ENCODE measurements at regions not wholly inside any gene's neighbourhood (a gene's known extent, or its start where the extent isn't known, plus 50 kb on each side); places are given as distances from the start of the nearest gene placed in this dataset.

DNA sequence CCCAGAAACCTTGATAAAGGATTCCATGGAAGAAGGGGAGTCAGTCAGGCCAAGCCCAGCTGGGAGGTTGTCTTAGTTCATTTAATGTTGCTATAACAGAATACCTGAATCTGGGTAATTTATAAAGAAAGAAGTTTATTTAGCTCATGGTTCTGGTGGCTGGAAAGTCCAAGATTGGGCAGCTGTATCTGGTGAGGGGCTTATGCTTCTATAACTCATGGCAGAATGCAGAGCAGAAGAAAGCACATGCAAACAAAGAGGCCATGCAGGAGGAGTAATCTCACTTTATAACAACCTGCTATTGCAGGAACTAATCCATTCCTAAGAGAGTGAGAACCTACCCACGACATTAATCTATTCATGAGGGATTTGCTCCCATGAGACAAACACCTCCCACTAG lies 54.2 kb upstream of the ANKRD1 start:
- Histone ChIP-seq H3K4me3 (ENCODE audit: insufficient read depth, low read length) (no peak overlapping the region), H3K9me3 (ENCODE audit: low read depth, low read length) (no peaks in the 10 kb centered on the region), H3K79me2 (ENCODE audit: insufficient read depth, low read length) (no peaks in the 10 kb centered on the region), H3K4me1 (ENCODE audit: insufficient read depth, low read length) (peaks cover 4% of the 10 kb centered on the region), H3K27ac (ENCODE audit: low read depth, low read length) (no peak overlapping the region), H3K4me2 (ENCODE audit: insufficient read depth, low read length) (no peak overlapping the region), H4K20me1 (ENCODE audit: insufficient read depth, low read length) (no peaks in the 10 kb centered on the region), H3K36me3 (ENCODE audit: insufficient read depth, low read length) (no peaks in the 10 kb centered on the region), H3K27me3 (ENCODE audit: insufficient read depth, low read length) (no peaks in the 10 kb centered on the region), H2AFZ (ENCODE audit: low read length) (no peak overlapping the region)
- TF ChIP-seq, protein P1, sequence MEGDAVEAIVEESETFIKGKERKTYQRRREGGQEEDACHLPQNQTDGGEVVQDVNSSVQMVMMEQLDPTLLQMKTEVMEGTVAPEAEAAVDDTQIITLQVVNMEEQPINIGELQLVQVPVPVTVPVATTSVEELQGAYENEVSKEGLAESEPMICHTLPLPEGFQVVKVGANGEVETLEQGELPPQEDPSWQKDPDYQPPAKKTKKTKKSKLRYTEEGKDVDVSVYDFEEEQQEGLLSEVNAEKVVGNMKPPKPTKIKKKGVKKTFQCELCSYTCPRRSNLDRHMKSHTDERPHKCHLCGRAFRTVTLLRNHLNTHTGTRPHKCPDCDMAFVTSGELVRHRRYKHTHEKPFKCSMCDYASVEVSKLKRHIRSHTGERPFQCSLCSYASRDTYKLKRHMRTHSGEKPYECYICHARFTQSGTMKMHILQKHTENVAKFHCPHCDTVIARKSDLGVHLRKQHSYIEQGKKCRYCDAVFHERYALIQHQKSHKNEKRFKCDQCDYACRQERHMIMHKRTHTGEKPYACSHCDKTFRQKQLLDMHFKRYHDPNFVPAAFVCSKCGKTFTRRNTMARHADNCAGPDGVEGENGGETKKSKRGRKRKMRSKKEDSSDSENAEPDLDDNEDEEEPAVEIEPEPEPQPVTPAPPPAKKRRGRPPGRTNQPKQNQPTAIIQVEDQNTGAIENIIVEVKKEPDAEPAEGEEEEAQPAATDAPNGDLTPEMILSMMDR (IDR thresholded peaks at IDR 0.05; ENCODE audit: extremely low read depth, low read depth, low read length): no peak
- DNase-seq (ENCODE audit: insufficient read length, low spot score, missing footprints): no peak

DNA sequence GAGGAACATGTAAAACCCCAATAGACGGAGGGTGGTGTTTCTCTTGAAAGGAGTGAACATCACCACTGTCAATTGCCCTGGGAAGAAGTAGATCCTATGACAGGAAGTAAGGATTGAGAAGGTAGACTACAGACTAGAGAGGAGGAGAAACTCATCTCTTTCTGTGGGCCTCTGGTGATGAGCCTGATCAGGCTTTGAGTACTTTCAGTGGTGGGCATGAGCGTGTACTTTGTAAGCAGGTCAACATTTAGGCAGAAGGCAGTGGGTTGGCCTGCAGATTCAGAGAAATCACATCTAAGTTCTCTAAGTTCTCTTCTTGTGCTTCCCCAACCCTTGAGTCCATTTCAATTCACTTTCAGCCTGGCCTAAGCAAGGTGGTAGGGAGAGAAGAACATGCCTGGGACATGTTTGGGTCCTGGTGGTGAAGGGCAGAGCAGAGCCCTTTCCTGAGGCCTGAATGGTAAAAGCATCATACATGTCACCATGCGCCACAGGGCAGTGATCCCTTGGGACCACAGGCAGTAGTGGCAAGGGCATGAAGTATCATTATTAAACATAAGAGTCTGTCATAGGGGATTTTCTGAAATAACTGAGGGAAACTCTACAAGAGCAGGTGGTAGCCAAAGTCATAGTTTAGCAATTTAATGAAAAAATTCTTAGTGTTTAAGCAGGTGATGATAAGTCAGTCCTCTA lies 56.4 kb upstream of the ANKRD1 start:
- Histone ChIP-seq H3K9me3 (ENCODE audit: low read depth, low read length) (no peaks in the 10 kb centered on the region), H3K36me3 (ENCODE audit: insufficient read depth, low read length) (no peaks in the 10 kb centered on the region), H4K20me1 (ENCODE audit: insufficient read depth, low read length) (no peaks in the 10 kb centered on the region), H3K27me3 (ENCODE audit: insufficient read depth, low read length) (no peaks in the 10 kb centered on the region), H3K79me2 (ENCODE audit: insufficient read depth, low read length) (no peaks in the 10 kb centered on the region), H3K4me1 (ENCODE audit: insufficient read depth, low read length) (no peaks in the 10 kb centered on the region), H3K4me3 (ENCODE audit: insufficient read depth, low read length) (no peak overlapping the region), H2AFZ (ENCODE audit: low read length) (no peak overlapping the region), H3K27ac (ENCODE audit: low read depth, low read length) (no peak overlapping the region), H3K4me2 (ENCODE audit: insufficient read depth, low read length) (no peak overlapping the region)
- TF ChIP-seq, protein P1 (IDR thresholded peaks at IDR 0.05; ENCODE audit: extremely low read depth, low read depth, low read length): no peak
- no peak for DNase-seq (ENCODE audit: insufficient read length, low spot score, missing footprints)

DNA sequence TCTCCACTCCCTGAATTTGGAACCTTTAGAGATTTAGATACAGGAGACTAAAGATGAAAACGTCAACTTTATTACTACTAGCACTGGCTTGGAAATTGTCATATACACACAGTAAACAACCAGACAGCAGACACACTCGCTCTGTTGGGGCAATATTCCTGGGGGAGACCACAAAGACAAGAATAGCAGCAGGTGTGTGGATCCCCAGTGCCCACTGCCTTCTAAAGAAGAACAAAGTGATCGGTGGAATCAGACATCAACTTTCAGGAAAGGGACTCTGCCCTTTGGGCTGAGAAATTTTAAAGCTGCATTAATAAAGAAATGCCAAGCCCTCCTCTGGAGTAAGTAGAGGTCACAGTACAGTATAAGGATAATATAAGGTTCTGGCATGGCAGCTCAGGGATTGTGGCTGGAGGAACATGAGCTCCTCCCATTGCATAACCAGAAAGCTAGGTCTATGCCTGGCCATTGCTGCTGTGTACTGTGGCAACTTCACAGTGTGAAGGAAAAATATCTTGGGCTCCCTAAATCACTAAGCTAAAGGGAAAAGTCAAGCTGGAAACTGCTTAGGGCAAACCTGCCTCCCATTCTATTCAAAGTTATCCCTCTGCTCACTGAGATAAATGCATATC lies 57.1 kb upstream of the ANKRD1 start:
- no peaks in the 10 kb centered on the region for H4K20me1 ChIP-seq (ENCODE audit: insufficient read depth, low read length)
- H3K4me2 ChIP-seq (ENCODE audit: insufficient read depth, low read length): no peak overlapping the region
- H3K36me3 ChIP-seq (ENCODE audit: insufficient read depth, low read length): no peaks in the 10 kb centered on the region
- no peaks in the 10 kb centered on the region for H3K9me3 ChIP-seq (ENCODE audit: low read depth, low read length)
- no peaks in the 10 kb centered on the region for H3K79me2 ChIP-seq (ENCODE audit: insufficient read depth, low read length)
- no peak overlapping the region for H3K4me3 ChIP-seq (ENCODE audit: insufficient read depth, low read length)
- TF ChIP-seq, protein P1 (IDR thresholded peaks at IDR 0.05; ENCODE audit: extremely low read depth, low read depth, low read length): no peak
- H3K4me1 ChIP-seq (ENCODE audit: insufficient read depth, low read length): no peaks in the 10 kb centered on the region
- H3K27me3 ChIP-seq (ENCODE audit: insufficient read depth, low read length): no peaks in the 10 kb centered on the region
- no peak overlapping the region for H3K27ac ChIP-seq (ENCODE audit: low read depth, low read length)
- H2AFZ ChIP-seq (ENCODE audit: low read length): no peak overlapping the region
- no peak for DNase-seq (ENCODE audit: insufficient read length, low spot score, missing footprints)

DNA sequence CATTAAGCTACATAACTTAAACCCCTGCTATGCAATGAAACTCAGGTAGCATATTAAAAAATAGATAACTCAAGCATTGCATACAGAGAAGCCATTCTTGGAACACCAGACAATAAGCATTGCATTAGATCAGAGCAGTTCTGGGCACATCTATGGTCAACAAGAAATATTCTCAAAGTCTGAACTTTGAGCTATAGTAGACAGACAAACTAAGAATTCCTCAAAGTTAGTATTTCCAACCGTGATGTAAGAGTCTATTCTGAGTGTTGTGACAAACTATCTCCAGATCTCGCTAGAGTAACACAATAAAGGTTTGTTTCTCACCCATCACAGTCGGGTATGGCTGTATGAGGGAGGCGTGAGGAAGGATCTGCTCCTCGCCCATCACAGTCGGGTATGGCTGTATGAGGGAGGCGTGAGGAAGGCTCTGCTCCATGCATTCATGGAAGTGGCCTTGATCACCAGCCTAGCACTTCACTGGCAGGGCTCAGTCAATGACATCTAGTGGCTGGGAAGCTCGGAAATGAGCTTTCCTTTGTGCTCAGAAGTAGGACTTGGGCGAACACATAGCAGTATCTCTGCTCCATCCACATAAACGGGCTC lies 61.6 kb upstream of the ANKRD1 start:
- Histone ChIP-seq H3K27ac (ENCODE audit: low read depth, low read length) (no peak overlapping the region), H3K27me3 (ENCODE audit: insufficient read depth, low read length) (no peaks in the 10 kb centered on the region), H3K9me3 (ENCODE audit: low read depth, low read length) (no peaks in the 10 kb centered on the region), H4K20me1 (ENCODE audit: insufficient read depth, low read length) (no peaks in the 10 kb centered on the region), H3K79me2 (ENCODE audit: insufficient read depth, low read length) (no peaks in the 10 kb centered on the region), H3K4me2 (ENCODE audit: insufficient read depth, low read length) (no peak overlapping the region), H3K4me1 (ENCODE audit: insufficient read depth, low read length) (no peaks in the 10 kb centered on the region), H3K4me3 (ENCODE audit: insufficient read depth, low read length) (no peak overlapping the region), H3K36me3 (ENCODE audit: insufficient read depth, low read length) (no peaks in the 10 kb centered on the region), H2AFZ (ENCODE audit: low read length) (no peak overlapping the region)
- TF ChIP-seq, protein P1 (IDR thresholded peaks at IDR 0.05; ENCODE audit: extremely low read depth, low read depth, low read length): no peak
- DNase-seq (ENCODE audit: insufficient read length, low spot score, missing footprints): no peak

Measured in osteoblast (primary cell).